ENCODE measurements at regions not wholly inside any gene's neighbourhood (a gene's known extent, or its start where the extent isn't known, plus 50 kb on each side); places are given as distances from the start of the nearest gene placed in this dataset.

GRCh38 chr19:28409859-28410258, 803.1 kb downstream of the UQCRFS1 start:
- Histone ChIP-seq H3K4me3 (ENCODE audit: low read length) (no peak overlapping the region), H3K9me3 (ENCODE audit: insufficient read depth, low read depth, low read length) (no peaks in the 10 kb centered on the region), H3K9ac (ENCODE audit: low read depth, low read length) (no peak overlapping the region), H3K27ac (ENCODE audit: low read length) (no peak overlapping the region), H3K4me1 (ENCODE audit: insufficient read depth, low read length) (no peaks in the 10 kb centered on the region), H3K27me3 (ENCODE audit: insufficient read depth, low read length) (no peaks in the 10 kb centered on the region), H3K36me3 (ENCODE audit: insufficient read depth, low read depth, low read length) (no peaks in the 10 kb centered on the region)

GRCh38 chr19:28406966-28407365, 806.0 kb downstream of the UQCRFS1 start:
- Histone ChIP-seq H3K4me1 (ENCODE audit: insufficient read depth, low read length) (no peaks in the 10 kb centered on the region), H3K4me3 (ENCODE audit: low read length) (no peak overlapping the region), H3K27ac (ENCODE audit: low read length) (no peak overlapping the region), H3K9ac (ENCODE audit: low read depth, low read length) (no peak overlapping the region), H3K27me3 (ENCODE audit: insufficient read depth, low read length) (no peaks in the 10 kb centered on the region), H3K9me3 (ENCODE audit: insufficient read depth, low read depth, low read length) (no peaks in the 10 kb centered on the region), H3K36me3 (ENCODE audit: insufficient read depth, low read depth, low read length) (no peaks in the 10 kb centered on the region)

GRCh38 chr19:28405346-28405742, 807.6 kb downstream of the UQCRFS1 start:
- no peak overlapping the region for H3K4me3 ChIP-seq (ENCODE audit: low read length)
- H3K9me3 ChIP-seq (ENCODE audit: insufficient read depth, low read depth, low read length), result no peaks in the 10 kb centered on the region
- no peak overlapping the region for H3K27ac ChIP-seq (ENCODE audit: low read length)
- no peaks in the 10 kb centered on the region for H3K36me3 ChIP-seq (ENCODE audit: insufficient read depth, low read depth, low read length)
- no peak overlapping the region for H3K9ac ChIP-seq (ENCODE audit: low read depth, low read length)
- H3K4me1 ChIP-seq (ENCODE audit: insufficient read depth, low read length), result peaks cover 6% of the 10 kb centered on the region; the same call in 1 of the 2 replicates
- no peaks in the 10 kb centered on the region for H3K27me3 ChIP-seq (ENCODE audit: insufficient read depth, low read length)

DNA sequence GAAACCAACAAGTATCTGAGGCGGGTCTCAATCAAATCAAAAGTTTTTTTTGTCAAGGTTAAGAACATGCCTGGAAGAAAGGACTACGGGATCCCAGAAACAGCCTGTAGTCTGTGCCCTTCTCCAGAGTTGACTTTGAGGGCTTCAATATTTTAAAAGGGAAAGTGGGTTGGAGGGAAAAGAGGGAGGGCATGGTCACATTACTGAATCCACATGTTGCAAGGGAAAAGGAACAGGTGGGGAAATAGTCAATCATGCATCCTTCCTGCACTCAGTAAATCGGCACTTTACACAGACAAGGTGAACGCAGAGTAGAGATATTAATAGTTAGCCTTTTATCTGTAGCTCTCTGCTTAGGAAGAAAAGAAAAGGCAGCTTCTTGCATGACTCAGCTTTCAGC, 808.5 kb downstream of the UQCRFS1 start:
- Histone ChIP-seq H3K9me3 (ENCODE audit: insufficient read depth, low read depth, low read length) (no peaks in the 10 kb centered on the region), H3K4me1 (ENCODE audit: insufficient read depth, low read length) (peaks cover 6% of the 10 kb centered on the region; the same call in 1 of the 2 replicates), H3K36me3 (ENCODE audit: insufficient read depth, low read depth, low read length) (no peaks in the 10 kb centered on the region), H3K4me3 (ENCODE audit: low read length) (no peak overlapping the region), H3K27ac (ENCODE audit: low read length) (no peak overlapping the region), H3K27me3 (ENCODE audit: insufficient read depth, low read length) (no peaks in the 10 kb centered on the region), H3K9ac (ENCODE audit: low read depth, low read length) (no peak overlapping the region)

DNA sequence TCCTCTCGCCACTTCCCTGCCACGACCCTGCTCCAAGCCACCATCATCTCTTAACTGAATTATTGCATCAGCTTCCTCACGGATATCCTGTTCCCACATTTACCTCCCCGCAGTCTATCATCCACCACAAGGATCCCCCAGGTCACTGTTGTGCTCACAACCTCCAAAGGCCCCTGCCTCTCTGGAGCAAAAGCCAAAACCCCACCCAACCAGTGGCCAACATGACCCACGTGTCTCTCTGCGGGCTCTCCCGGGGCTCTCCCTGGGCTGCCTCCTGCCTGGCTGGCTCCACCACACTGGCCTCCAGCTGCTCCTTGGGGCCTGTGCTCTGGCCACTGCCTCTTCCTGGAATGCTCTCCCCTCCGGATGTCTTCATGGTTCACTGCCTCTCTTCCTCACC, 809.3 kb downstream of the UQCRFS1 start:
- Histone ChIP-seq H3K9ac (ENCODE audit: low read depth, low read length) (no peak overlapping the region), H3K27ac (ENCODE audit: low read length) (no peak overlapping the region), H3K9me3 (ENCODE audit: insufficient read depth, low read depth, low read length) (no peaks in the 10 kb centered on the region), H3K27me3 (ENCODE audit: insufficient read depth, low read length) (no peaks in the 10 kb centered on the region), H3K4me3 (ENCODE audit: low read length) (no peak overlapping the region), H3K4me1 (ENCODE audit: insufficient read depth, low read length) (peaks cover 6% of the 10 kb centered on the region; the same call in 1 of the 2 replicates), H3K36me3 (ENCODE audit: insufficient read depth, low read depth, low read length) (no peaks in the 10 kb centered on the region)

GRCh38 chr19:28402701-28403290, 810.2 kb downstream of the UQCRFS1 start:
- Histone ChIP-seq H3K27ac (ENCODE audit: low read length) (no peak overlapping the region), H3K9me3 (ENCODE audit: insufficient read depth, low read depth, low read length) (no peaks in the 10 kb centered on the region), H3K27me3 (ENCODE audit: insufficient read depth, low read length) (no peaks in the 10 kb centered on the region), H3K36me3 (ENCODE audit: insufficient read depth, low read depth, low read length) (no peaks in the 10 kb centered on the region), H3K4me1 (ENCODE audit: insufficient read depth, low read length) (peaks cover 6% of the 10 kb centered on the region; the same call in 1 of the 2 replicates), H3K4me3 (ENCODE audit: low read length) (no peak overlapping the region), H3K9ac (ENCODE audit: low read depth, low read length) (no peak overlapping the region)

DNA sequence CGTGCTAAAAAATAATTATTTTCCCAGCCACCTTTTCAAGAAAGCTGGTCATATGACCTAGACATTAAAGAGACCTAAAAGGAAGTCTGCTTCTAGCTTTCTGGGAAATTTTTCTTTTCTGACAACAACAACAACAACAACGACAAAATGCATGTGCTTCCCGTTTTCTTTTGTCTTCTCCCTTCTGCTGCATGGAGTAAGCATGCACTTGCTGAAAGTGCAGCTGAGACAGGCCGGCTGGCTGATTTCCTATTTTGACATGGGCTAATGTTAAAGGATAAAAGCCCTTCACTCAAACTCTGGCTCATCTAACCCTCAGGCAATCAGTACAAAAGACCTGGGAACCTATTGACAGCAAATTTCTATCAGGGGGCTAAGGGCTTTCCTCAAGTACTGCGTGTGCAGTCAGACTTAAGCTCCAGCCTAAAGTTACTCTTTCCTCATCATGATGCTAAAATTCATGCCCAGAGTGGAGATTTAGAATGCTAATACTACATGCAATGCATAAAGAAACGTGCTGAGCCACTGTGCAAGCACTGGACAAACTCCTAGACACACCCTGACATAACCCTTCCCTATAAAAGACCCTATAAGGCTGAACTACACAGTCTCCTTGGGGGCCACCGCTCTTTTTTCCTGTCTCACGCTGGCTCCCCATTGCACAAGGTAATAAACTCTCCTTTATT, 811.1 kb downstream of the UQCRFS1 start:
- Histone ChIP-seq H3K4me1 (ENCODE audit: insufficient read depth, low read length) (peaks cover 6% of the 10 kb centered on the region; the same call in 1 of the 2 replicates), H3K36me3 (ENCODE audit: insufficient read depth, low read depth, low read length) (no peaks in the 10 kb centered on the region), H3K27me3 (ENCODE audit: insufficient read depth, low read length) (no peaks in the 10 kb centered on the region), H3K4me3 (ENCODE audit: low read length) (no peak overlapping the region), H3K9ac (ENCODE audit: low read depth, low read length) (no peak overlapping the region), H3K27ac (ENCODE audit: low read length) (no peak overlapping the region), H3K9me3 (ENCODE audit: insufficient read depth, low read depth, low read length) (no peaks in the 10 kb centered on the region)

GRCh38 chr19:28400953-28401671, 811.8 kb downstream of the UQCRFS1 start:
- Histone ChIP-seq H3K27me3 (ENCODE audit: insufficient read depth, low read length) (no peaks in the 10 kb centered on the region), H3K4me3 (ENCODE audit: low read length) (no peak overlapping the region), H3K9ac (ENCODE audit: low read depth, low read length) (no peak overlapping the region), H3K4me1 (ENCODE audit: insufficient read depth, low read length) (peaks cover 6% of the 10 kb centered on the region; the same call in 1 of the 2 replicates), H3K27ac (ENCODE audit: low read length) (no peak overlapping the region), H3K36me3 (ENCODE audit: insufficient read depth, low read depth, low read length) (no peaks in the 10 kb centered on the region), H3K9me3 (ENCODE audit: insufficient read depth, low read depth, low read length) (no peaks in the 10 kb centered on the region)

DNA sequence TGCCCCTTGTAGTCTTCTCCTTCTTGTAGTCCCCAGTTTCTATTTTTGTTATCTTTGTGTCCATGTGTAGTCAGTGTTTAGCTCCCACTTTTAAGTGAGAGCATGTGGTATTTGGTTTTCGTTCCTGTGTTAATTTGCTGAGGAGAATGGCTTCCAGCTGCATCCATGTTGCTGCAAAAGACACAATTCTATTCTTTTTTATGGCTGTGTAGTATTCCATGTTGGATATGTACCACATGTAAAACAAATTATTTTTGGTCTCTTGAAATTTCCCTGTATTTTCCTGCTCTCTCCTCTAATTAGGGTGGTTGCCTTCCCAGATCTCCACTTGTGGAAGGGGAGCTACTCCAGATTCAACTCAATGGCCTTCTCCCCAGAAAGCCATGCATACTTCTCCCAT, 813.8 kb downstream of the UQCRFS1 start:
- no peaks in the 10 kb centered on the region for H3K27me3 ChIP-seq (ENCODE audit: insufficient read depth, low read length)
- no peak overlapping the region for H3K4me3 ChIP-seq (ENCODE audit: low read length)
- H3K4me1 ChIP-seq (ENCODE audit: insufficient read depth, low read length), result peaks cover 17% of the 10 kb centered on the region
- no peaks in the 10 kb centered on the region for H3K9me3 ChIP-seq (ENCODE audit: insufficient read depth, low read depth, low read length)
- no peaks in the 10 kb centered on the region for H3K36me3 ChIP-seq (ENCODE audit: insufficient read depth, low read depth, low read length)
- no peak overlapping the region for H3K9ac ChIP-seq (ENCODE audit: low read depth, low read length)
- H3K27ac ChIP-seq (ENCODE audit: low read length), result no peak overlapping the region

DNA sequence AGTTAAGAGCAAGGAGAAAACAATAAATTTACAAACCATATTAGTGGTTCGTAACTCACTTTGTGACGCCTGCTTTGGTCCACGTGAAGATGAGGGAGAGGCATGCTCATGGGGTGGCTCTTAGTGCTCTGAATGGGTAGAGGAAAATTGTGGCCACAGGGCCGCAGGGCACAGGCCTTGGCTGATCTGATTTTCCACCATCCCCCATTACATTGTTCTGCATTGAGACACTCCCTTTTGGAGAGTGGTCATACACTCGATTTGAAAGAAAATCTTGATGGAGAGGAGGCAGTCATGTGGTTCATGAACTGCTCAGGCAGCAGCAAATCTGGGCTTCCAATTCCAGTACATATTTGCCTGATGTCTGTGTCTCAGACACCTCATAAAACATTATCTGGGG, 815.2 kb downstream of the UQCRFS1 start:
- H3K9me3 ChIP-seq (ENCODE audit: insufficient read depth, low read depth, low read length), result no peaks in the 10 kb centered on the region
- H3K4me1 ChIP-seq (ENCODE audit: insufficient read depth, low read length), result peaks cover 26% of the 10 kb centered on the region
- H3K9ac ChIP-seq (ENCODE audit: low read depth, low read length), result no peak overlapping the region
- no peaks in the 10 kb centered on the region for H3K27me3 ChIP-seq (ENCODE audit: insufficient read depth, low read length)
- H3K36me3 ChIP-seq (ENCODE audit: insufficient read depth, low read depth, low read length), result no peaks in the 10 kb centered on the region
- no peak overlapping the region for H3K27ac ChIP-seq (ENCODE audit: low read length)
- H3K4me3 ChIP-seq (ENCODE audit: low read length), result no peak overlapping the region

- Histone ChIP-seq H3K9me3 (ENCODE audit: insufficient read depth, low read depth, low read length) (no peaks in the 10 kb centered on the region), H3K27ac (ENCODE audit: low read length) (no peak overlapping the region), H3K36me3 (ENCODE audit: insufficient read depth, low read depth, low read length) (no peaks in the 10 kb centered on the region), H3K9ac (ENCODE audit: low read depth, low read length) (no peak overlapping the region), H3K4me1 (ENCODE audit: insufficient read depth, low read length) (peaks cover 26% of the 10 kb centered on the region), H3K4me3 (ENCODE audit: low read length) (no peak overlapping the region), H3K27me3 (ENCODE audit: insufficient read depth, low read length) (no peaks in the 10 kb centered on the region)
These were observed 815.6 kb downstream of the UQCRFS1 start for GRCh38 chr19:28397306-28397705.
